Mesothelial cell of epicardium (in vitro differentiated cells): ENCODE measurements at regions not wholly inside any gene's neighbourhood (a gene's known extent, or its start where the extent isn't known, plus 50 kb on each side); places are given as distances from the start of the nearest gene placed in this dataset.

Source experiments
- DNase-seq, 2 experiments: peaks; one replicate each; pipeline ENCODE4 v3.0.0; 2021; ENCODE audit warnings: low spot score in 2 of 2; ENCODE audit not compliant: unreplicated experiment in 2 of 2
- H3K27ac Mint-ChIP-seq: 2 replicates; pipeline ENCODE4 v1.8.0; 2021; ENCODE audit warnings: mixed read lengths
- H3K27me3 Mint-ChIP-seq: 2 replicates; pipeline ENCODE4 v1.8.0; 2021; ENCODE audit warnings: low read depth, mixed read lengths
- H3K36me3 Mint-ChIP-seq: 2 replicates; pipeline ENCODE4 v1.8.0; 2021; ENCODE audit warnings: mixed read lengths
- H3K4me1 Mint-ChIP-seq: 2 replicates; pipeline ENCODE4 v1.8.0; 2021; ENCODE audit warnings: mixed read lengths
- H3K4me3 Mint-ChIP-seq: 2 replicates; pipeline ENCODE4 v1.8.0; 2021; ENCODE audit warnings: mild to moderate bottlenecking, moderate library complexity, mixed read lengths
- H3K9me3 Mint-ChIP-seq: 2 replicates; pipeline ENCODE4 v1.8.0; 2021; ENCODE audit warnings: mixed read lengths
- CTCF ChIP-seq: fragments of 200-600 bp; sonication (generic); IDR thresholded peaks from one replicate; pipeline ENCODE4 v1.5.0; 2021; ENCODE audit warnings: antibody characterized with exemption; ENCODE audit not compliant: unreplicated experiment

GRCh38 chr1:30422251-30422650 is 301.1 kb downstream of the MATN1 start:
- H3K27me3 Mint-ChIP-seq = peaks cover 17% of the 10 kb centered on the region
- no peak overlapping the region for H3K27ac Mint-ChIP-seq
- no peaks in the 10 kb centered on the region for H3K9me3 Mint-ChIP-seq
- H3K4me3 Mint-ChIP-seq = no peak overlapping the region
- peak in 1 of 2 experiments; percentile 33 for DNase-seq
- H3K36me3 Mint-ChIP-seq = no peaks in the 10 kb centered on the region
- H3K4me1 Mint-ChIP-seq = peaks cover 14% of the 10 kb centered on the region
- TF ChIP-seq CTCF = no peak

GRCh38 chr1:30420519-30421050 is 302.8 kb downstream of the MATN1 start:
- H3K36me3 Mint-ChIP-seq = no peaks in the 10 kb centered on the region
- no peaks in the 10 kb centered on the region for H3K9me3 Mint-ChIP-seq
- no peak overlapping the region for H3K27ac Mint-ChIP-seq
- peaks cover 4% of the 10 kb centered on the region for H3K27me3 Mint-ChIP-seq
- peaks cover 14% of the 10 kb centered on the region for H3K4me1 Mint-ChIP-seq
- no peak for TF ChIP-seq CTCF
- DNase-seq = peak in 1 of 2 experiments; percentile 31
- no peak overlapping the region for H3K4me3 Mint-ChIP-seq

- peaks cover 14% of the 10 kb centered on the region for H3K4me1 Mint-ChIP-seq
- no peak overlapping the region for H3K4me3 Mint-ChIP-seq
- no peak for TF ChIP-seq CTCF
- peaks cover 3% of the 10 kb centered on the region for H3K27me3 Mint-ChIP-seq
- H3K9me3 Mint-ChIP-seq = no peaks in the 10 kb centered on the region
- H3K27ac Mint-ChIP-seq = no peak overlapping the region
- no peaks in the 10 kb centered on the region for H3K36me3 Mint-ChIP-seq
- peak in 1 of 2 experiments; percentile 34 for DNase-seq
These were observed 303.6 kb downstream of the MATN1 start for GRCh38 chr1:30419831-30420230.

- peak in 1 of 2 experiments; percentile 31 for DNase-seq
- H3K9me3 Mint-ChIP-seq = no peaks in the 10 kb centered on the region
- no peak overlapping the region for H3K4me3 Mint-ChIP-seq
- no peak overlapping the region for H3K27ac Mint-ChIP-seq
- H3K36me3 Mint-ChIP-seq = no peaks in the 10 kb centered on the region
- TF ChIP-seq CTCF = no peak
- H3K27me3 Mint-ChIP-seq = peaks cover 3% of the 10 kb centered on the region
- peaks cover 14% of the 10 kb centered on the region for H3K4me1 Mint-ChIP-seq
These were observed 304.3 kb downstream of the MATN1 start for GRCh38 chr1:30418939-30419720.

- peaks cover 14% of the 10 kb centered on the region for H3K4me1 Mint-ChIP-seq
- H3K27me3 Mint-ChIP-seq = peaks cover 3% of the 10 kb centered on the region
- no peak overlapping the region for H3K27ac Mint-ChIP-seq
- peak in 1 of 2 experiments; percentile 39 for DNase-seq
- H3K9me3 Mint-ChIP-seq = no peaks in the 10 kb centered on the region
- TF ChIP-seq CTCF = no peak
- no peak overlapping the region for H3K4me3 Mint-ChIP-seq
- no peaks in the 10 kb centered on the region for H3K36me3 Mint-ChIP-seq
These were observed 305.1 kb downstream of the MATN1 start for GRCh38 chr1:30418061-30418938.
